ENCODE measurements at regions not wholly inside any gene's neighbourhood (a gene's known extent, or its start where the extent isn't known, plus 50 kb on each side); places are given as distances from the start of the nearest gene placed in this dataset.
A peak's percentile ranks its signal among the peaks of the same experiment; 100 is the strongest.

DNA sequence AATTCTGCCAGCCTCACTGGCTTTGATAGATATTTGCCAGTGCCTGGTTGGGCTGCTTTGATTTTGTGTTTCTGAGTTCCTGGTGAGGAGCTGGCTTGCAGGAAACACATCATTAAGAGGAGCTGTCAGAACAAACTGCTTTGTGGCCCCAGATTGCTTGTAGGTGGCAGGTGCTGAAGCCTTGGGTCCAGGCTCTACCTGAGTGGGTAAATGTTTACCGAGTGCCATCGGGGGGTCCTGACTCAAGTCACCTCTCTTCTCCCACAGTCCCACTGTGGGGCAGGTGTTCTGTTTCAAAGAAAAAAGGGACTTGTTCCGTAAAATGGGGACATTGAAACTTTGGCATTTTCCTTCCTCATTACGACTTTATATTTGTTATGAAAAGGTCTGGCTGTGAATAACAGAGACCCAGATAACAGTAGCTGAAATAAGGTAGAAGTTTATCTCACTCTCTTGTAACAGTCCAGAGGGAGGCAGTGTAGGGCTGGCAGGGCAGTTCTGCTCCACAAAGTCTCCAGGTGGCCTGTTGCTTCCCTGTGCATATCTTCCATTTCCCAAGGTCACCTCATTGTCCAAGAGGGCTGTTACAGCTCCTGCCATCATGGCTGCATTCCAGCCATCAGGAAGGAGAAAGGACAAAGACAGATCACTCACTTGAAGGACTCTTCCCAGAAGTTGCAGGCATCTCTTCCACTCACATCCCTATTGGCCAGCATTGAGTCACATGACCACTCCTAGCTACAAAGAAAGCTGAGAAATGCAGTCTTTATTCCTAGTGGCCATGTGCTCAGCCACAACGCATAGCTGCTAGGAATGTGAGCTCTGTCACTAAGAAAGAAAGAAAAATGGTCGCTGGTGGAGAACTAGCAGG is 149.9 kb upstream of the KCNG1 start (continued):
- TF ChIP-seq TAF9B (IDR thresholded peaks at IDR 0.05; ENCODE audit: partially characterized antibody) (no peak), RBM17 (IDR thresholded peaks at IDR 0.05; ENCODE audit: borderline replicate concordance, low read depth, low read length) (no peak), FOXA1 (IDR thresholded peaks at IDR 0.05; ENCODE audit: borderline replicate concordance) (no peak), POLR3A (IDR thresholded peaks at IDR 0.05; ENCODE audit: borderline replicate concordance, extremely low read depth, insufficient read depth, insufficient read length) (no peak), TOE1 (IDR thresholded peaks at IDR 0.05; ENCODE audit: borderline replicate concordance) (peak; percentile 86), TOE1 (CRISPR knock-in tag; IDR thresholded peaks at IDR 0.05; ENCODE audit: borderline replicate concordance, low read depth) (no peak), ESRRA (IDR thresholded peaks at IDR 0.05; ENCODE audit: borderline replicate concordance, low read depth) (no peak), ESRRB (CRISPR knock-in tag; IDR thresholded peaks at IDR 0.05; ENCODE audit: borderline replicate concordance) (no peak), ZFP1 (CRISPR knock-in tag; IDR thresholded peaks at IDR 0.05) (no peak), PRMT5 (CRISPR knock-in tag; IDR thresholded peaks at IDR 0.05) (no peak), TCF7L2 (IDR thresholded peaks at IDR 0.05; ENCODE audit: low read depth, low read length) (no peak), SUPT5H (IDR thresholded peaks at IDR 0.05) (no peak), SAFB2 (IDR thresholded peaks at IDR 0.05; ENCODE audit: borderline replicate concordance, low read depth, low read length, severe bottlenecking) (no peak)
- TF ChIP-seq, protein P1, sequence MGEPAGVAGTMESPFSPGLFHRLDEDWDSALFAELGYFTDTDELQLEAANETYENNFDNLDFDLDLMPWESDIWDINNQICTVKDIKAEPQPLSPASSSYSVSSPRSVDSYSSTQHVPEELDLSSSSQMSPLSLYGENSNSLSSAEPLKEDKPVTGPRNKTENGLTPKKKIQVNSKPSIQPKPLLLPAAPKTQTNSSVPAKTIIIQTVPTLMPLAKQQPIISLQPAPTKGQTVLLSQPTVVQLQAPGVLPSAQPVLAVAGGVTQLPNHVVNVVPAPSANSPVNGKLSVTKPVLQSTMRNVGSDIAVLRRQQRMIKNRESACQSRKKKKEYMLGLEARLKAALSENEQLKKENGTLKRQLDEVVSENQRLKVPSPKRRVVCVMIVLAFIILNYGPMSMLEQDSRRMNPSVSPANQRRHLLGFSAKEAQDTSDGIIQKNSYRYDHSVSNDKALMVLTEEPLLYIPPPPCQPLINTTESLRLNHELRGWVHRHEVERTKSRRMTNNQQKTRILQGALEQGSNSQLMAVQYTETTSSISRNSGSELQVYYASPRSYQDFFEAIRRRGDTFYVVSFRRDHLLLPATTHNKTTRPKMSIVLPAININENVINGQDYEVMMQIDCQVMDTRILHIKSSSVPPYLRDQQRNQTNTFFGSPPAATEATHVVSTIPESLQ (CRISPR knock-in tag; IDR thresholded peaks at IDR 0.05): no peak
- TF ChIP-seq, protein P2, sequence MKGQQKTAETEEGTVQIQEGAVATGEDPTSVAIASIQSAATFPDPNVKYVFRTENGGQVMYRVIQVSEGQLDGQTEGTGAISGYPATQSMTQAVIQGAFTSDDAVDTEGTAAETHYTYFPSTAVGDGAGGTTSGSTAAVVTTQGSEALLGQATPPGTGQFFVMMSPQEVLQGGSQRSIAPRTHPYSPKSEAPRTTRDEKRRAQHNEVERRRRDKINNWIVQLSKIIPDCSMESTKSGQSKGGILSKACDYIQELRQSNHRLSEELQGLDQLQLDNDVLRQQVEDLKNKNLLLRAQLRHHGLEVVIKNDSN (CRISPR knock-in tag; IDR thresholded peaks at IDR 0.05): peak; percentile 67
- TF ChIP-seq, protein P3, sequence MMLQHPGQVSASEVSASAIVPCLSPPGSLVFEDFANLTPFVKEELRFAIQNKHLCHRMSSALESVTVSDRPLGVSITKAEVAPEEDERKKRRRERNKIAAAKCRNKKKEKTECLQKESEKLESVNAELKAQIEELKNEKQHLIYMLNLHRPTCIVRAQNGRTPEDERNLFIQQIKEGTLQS (IDR thresholded peaks at IDR 0.05): no peak
- TF ChIP-seq, protein P3 (CRISPR knock-in tag; conservative IDR thresholded peaks at IDR 0.05): no peak
- TF ChIP-seq, protein P4, sequence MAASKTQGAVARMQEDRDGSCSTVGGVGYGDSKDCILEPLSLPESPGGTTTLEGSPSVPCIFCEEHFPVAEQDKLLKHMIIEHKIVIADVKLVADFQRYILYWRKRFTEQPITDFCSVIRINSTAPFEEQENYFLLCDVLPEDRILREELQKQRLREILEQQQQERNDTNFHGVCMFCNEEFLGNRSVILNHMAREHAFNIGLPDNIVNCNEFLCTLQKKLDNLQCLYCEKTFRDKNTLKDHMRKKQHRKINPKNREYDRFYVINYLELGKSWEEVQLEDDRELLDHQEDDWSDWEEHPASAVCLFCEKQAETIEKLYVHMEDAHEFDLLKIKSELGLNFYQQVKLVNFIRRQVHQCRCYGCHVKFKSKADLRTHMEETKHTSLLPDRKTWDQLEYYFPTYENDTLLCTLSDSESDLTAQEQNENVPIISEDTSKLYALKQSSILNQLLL (CRISPR knock-in tag; IDR thresholded peaks at IDR 0.05; ENCODE audit: borderline replicate concordance): no peak
- TF ChIP-seq, protein P5, sequence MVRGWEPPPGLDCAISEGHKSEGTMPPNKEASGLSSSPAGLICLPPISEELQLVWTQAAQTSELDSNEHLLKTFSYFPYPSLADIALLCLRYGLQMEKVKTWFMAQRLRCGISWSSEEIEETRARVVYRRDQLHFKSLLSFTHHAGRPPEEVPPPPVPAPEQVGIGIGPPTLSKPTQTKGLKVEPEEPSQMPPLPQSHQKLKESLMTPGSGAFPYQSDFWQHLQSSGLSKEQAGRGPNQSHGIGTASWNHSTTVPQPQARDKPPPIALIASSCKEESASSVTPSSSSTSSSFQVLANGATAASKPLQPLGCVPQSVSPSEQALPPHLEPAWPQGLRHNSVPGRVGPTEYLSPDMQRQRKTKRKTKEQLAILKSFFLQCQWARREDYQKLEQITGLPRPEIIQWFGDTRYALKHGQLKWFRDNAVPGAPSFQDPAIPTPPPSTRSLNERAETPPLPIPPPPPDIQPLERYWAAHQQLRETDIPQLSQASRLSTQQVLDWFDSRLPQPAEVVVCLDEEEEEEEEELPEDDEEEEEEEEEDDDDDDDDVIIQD (CRISPR knock-in tag; IDR thresholded peaks at IDR 0.05): no peak
- TF ChIP-seq, protein P6, sequence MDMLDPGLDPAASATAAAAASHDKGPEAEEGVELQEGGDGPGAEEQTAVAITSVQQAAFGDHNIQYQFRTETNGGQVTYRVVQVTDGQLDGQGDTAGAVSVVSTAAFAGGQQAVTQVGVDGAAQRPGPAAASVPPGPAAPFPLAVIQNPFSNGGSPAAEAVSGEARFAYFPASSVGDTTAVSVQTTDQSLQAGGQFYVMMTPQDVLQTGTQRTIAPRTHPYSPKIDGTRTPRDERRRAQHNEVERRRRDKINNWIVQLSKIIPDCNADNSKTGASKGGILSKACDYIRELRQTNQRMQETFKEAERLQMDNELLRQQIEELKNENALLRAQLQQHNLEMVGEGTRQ (CRISPR knock-in tag; IDR thresholded peaks at IDR 0.05): peak; percentile 70

All from K562 (cell line).